ENCODE measurements at regions not wholly inside any gene's neighbourhood (a gene's known extent, or its start where the extent isn't known, plus 50 kb on each side); places are given as distances from the start of the nearest gene placed in this dataset.

- no peak for TF ChIP-seq POLR2AphosphoS5 (IDR thresholded peaks at IDR 0.05; ENCODE audit: low read depth, low read length)
- no peak for TF ChIP-seq POLR2A (IDR thresholded peaks at IDR 0.05; ENCODE audit: low read depth, low read length)
- TF ChIP-seq TAF1 (IDR thresholded peaks at IDR 0.05; ENCODE audit: borderline replicate concordance, low read depth, low read length) = no peak
Observed at GRCh38 chr9:85405566-85405950, 336.2 kb downstream of the AGTPBP1 start.
